HCT116 (cell line): ENCODE measurements at regions not wholly inside any gene's neighbourhood (a gene's known extent, or its start where the extent isn't known, plus 50 kb on each side); places are given as distances from the start of the nearest gene placed in this dataset.

Experiments
- CTCF ChIP-seq, 3 experiments: fragments of 200-600 bp in 1 of 3; sonication (generic) in 1 of 3; IDR thresholded peaks in 2 of 3; conservative IDR thresholded peaks in 1 of 3; 2 replicates each; pipeline ENCODE4 v1.5.1; 2012 to 2017; ENCODE audit warnings: low read depth in 2 of 3, low read length in 2 of 3, antibody characterized with exemption in 1 of 3, borderline replicate concordance in 1 of 3, control low read depth in 1 of 3, mild to moderate bottlenecking in 1 of 3, mixed read lengths in 1 of 3, mixed run types in 1 of 3, moderate library complexity in 1 of 3; ENCODE audit not compliant: insufficient read depth in 1 of 3
- ELF1 ChIP-seq: IDR thresholded peaks from 2 replicates; pipeline ENCODE4 v1.6.1; 2012; ENCODE audit warnings: low read depth, borderline replicate concordance
- EZH2 ChIP-seq: fragments of 200-600 bp; sonication (generic); IDR thresholded peaks from 2 replicates; pipeline ENCODE4 v1.6.1; 2017; ENCODE audit warnings: antibody characterized with exemption, mixed run types
- EZH2phosphoT487 ChIP-seq: fragments of 200-600 bp; IDR thresholded peaks from 2 replicates; pipeline ENCODE4 v1.6.1; 2018; ENCODE audit warnings: antibody characterized with exemption, borderline replicate concordance
- MAX ChIP-seq: IDR thresholded peaks from 2 replicates; pipeline ENCODE4 v1.6.1; 2012
- POLR2A ChIP-seq: IDR thresholded peaks from 2 replicates; pipeline ENCODE4 v1.7.0; 2011; ENCODE audit warnings: borderline replicate concordance; ENCODE audit not compliant: insufficient read depth, insufficient read length; ENCODE audit errors: extremely low read depth
- RAD21 ChIP-seq: IDR thresholded peaks from 2 replicates; pipeline ENCODE4 v1.6.1; 2012; ENCODE audit warnings: low read depth, mild to moderate bottlenecking
- SP1 ChIP-seq: IDR thresholded peaks from 2 replicates; pipeline ENCODE4 v1.6.1; 2012; ENCODE audit warnings: low read depth
- SRF ChIP-seq: IDR thresholded peaks from 2 replicates; pipeline ENCODE4 v1.6.1; 2012; ENCODE audit warnings: low read depth
- ZBTB33 ChIP-seq: IDR thresholded peaks from 2 replicates; pipeline ENCODE4 v1.6.1; 2011; ENCODE audit warnings: mild to moderate bottlenecking, low read length, moderate library complexity; ENCODE audit not compliant: insufficient replicate concordance; ENCODE audit errors: extremely low read depth
- ZFX ChIP-seq: fragments of 450-650 bp; IDR thresholded peaks from 2 replicates; pipeline ENCODE4 v1.6.1; 2017
- ZNF274 ChIP-seq: fragments of 200-500 bp; sonication (Bioruptor generic); IDR thresholded peaks from 2 replicates; pipeline ENCODE4 v1.6.1; 2014; ENCODE audit warnings: mild to moderate bottlenecking, low read depth, low read length, inconsistent platforms

GRCh38 chr14:57066463-57066862 is 202.2 kb downstream of the EXOC5 start (continued):
- TF ChIP-seq ZBTB33 (no peak), POLR2A (no peak), EZH2phosphoT487 (no peak), ELF1 (no peak), EZH2 (no peak), ZNF274 (no peak), MAX (no peak), ZFX (no peak), SP1 (no peak), CTCF (IDR thresholded peaks at IDR 0.05 in 2 of 3, conservative IDR thresholded peaks at IDR 0.05 in 1 of 3; ENCODE audit: borderline replicate concordance in 1 of 3, insufficient read depth in 1 of 3, low read depth in 2 of 3, low read length in 2 of 3) (no peak), SRF (no peak), RAD21 (no peak)
